GM19438 (cell line): ENCODE measurements at regions not wholly inside any gene's neighbourhood (a gene's known extent, or its start where the extent isn't known, plus 50 kb on each side); places are given as distances from the start of the nearest gene placed in this dataset.
"Not testable (repeated sequence)": the region's sequence is repeated elsewhere in the genome, so short reads cannot be mapped to it uniquely, and the experiment has no call there.

Source experiments
- ATAC-seq: cut with Tn5 transposase; IDR thresholded peaks from one replicate; pipeline ENCODE4 v1.9.1; 2021; ENCODE audit warnings: low read depth; ENCODE audit not compliant: unreplicated experiment

DNA sequence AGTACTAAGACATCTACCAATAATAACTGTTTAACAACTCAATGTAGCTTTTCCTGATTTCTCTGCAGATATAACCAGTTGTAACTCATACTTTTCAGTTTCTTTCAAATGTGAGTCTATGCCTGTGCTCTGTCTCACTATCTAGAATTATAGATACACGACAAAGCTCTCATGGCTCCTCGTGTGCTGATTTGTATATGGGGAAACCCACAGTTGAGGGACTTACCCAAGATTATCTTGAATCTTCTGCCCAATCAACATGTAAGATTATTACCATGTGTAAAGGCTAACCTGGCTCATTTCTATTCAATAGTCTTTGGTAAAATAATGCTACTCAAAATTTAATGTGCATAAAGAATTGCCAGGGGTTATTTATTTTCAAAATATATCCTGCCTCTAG is 554.4 kb downstream of the FBXO15 start:
- ATAC-seq = no peak

GRCh38 chr18:73590950-73591349 is 556.7 kb downstream of the FBXO15 start:
- no peak for ATAC-seq

DNA sequence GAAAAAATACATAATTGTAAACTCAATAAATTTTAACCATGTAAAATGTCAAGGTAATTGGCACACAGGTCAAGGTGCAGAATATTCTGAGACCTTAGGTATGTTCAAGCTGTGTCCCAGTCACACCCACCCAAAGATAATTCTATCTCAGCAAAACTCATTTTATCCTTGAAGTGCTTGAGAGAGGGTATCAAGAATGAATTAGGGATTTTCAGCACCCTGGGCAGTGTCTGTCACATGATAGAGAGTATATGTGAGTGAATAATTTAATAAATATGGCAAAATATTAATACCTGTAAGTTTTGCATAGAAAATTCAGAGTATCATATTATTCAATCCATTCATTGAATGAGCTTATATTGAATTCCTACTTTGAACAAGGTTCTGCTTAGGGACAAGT is 567.9 kb downstream of the FBXO15 start:
- ATAC-seq = no peak

- ATAC-seq = no peak
These were observed 570.3 kb downstream of the FBXO15 start for GRCh38 chr18:73577365-73577764.

- no peak for ATAC-seq
These were observed 583.6 kb downstream of the FBXO15 start for GRCh38 chr18:73563901-73564472.

DNA sequence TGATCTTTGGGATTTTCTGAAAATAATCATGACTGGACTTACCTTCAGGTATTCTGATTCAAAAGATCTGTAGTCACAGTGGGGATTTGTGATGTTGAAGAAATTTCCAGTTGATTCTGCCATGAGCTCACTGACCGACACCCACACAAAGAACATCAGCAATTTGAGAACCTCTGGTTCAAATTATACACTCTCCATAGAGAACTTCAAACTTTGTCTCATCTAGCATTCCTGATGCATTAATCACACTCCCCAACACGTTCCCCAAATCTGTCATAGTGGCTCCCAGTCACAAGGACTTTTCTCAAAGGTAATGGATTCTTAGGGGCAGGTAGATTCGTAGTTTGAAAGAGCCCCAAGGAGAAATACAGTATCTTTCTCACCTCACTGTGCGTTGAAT is 584.3 kb downstream of the FBXO15 start:
- ATAC-seq = no peak

DNA sequence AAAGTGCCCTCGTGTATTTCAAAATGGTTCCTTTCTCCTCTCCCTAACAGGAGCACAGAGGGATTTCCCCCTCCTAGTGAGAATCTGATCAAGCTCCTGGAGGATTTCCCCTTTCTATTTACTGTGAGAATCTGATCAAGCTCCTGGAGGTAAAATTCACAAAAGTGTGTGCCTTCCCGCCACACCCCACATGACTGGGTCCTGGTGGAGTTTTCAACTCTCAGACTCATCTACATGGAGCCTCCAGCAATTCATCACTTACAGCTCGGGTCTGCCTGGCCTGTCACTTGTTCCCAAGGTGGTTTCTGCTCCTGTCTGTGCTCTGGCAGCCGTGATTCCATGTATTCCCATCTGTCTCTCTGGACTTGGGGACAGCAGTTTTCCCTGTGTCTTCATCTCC is 590.7 kb downstream of the FBXO15 start:
- no peak for ATAC-seq

- no peak for ATAC-seq
These were observed 595.5 kb downstream of the FBXO15 start for GRCh38 chr18:73552171-73552570.

DNA sequence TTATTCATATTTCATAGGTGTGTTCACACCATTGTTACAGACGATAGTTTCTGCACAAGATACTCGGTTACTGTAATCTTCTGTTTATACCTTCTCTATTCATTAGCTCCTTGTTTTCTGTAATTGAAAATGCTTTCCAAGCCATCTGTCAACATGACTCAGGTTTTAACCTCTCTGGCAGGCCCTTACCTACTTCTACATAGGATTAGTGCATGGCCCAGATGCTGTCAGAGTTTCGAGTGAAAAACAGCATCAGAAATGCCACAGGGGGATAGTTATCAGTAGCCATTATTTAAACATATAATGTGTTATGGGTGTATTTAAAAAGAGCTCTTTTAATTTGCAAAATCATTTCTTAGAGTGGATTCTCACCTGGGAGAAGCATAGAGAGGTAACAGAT is 596.4 kb downstream of the FBXO15 start:
- no peak for ATAC-seq

DNA sequence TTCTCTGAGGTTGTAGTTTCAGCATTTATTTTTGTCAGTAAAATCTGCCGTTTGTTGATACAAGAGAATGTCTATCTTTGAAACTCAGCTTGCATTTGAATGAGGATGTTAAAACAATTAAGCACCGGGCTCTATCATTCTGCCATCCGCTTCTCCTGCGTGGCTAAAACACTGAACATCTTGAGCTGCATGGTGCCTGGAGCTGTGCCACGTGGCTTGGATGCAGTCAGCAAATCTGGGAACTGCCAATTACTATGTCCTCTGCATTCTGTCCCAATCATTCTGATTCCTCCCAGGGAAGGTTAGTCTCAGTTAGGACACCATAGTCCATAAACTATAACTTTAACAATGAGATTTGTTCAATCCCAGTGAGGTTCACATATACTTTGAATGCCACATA is 598.4 kb downstream of the FBXO15 start:
- ATAC-seq = no peak

- no peak for ATAC-seq
These were observed 602.2 kb downstream of the FBXO15 start for GRCh38 chr18:73545472-73545871.

GRCh38 chr18:73544617-73545016 is 603.0 kb downstream of the FBXO15 start:
- no peak for ATAC-seq

DNA sequence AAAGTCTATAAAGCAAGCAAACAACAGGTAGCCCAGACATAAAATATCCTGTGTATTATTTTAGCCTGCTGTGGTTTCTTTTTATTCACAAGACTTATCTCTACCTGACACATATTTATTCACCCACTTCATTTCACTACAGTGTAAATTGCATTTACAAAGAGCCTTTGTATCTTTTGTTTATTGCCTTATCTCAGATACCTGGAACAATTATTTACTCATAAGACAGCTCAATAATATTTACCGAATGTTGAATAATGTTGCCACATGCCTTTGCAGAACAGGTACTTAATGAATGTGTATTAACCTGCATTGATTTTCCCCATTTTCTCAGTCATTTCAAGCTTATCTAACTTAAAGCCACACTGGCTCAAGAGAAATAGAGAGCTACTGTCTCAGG is 603.6 kb downstream of the FBXO15 start:
- no peak for ATAC-seq

- no peak for ATAC-seq
These were observed 611.6 kb downstream of the FBXO15 start for GRCh38 chr18:73535990-73536389.

DNA sequence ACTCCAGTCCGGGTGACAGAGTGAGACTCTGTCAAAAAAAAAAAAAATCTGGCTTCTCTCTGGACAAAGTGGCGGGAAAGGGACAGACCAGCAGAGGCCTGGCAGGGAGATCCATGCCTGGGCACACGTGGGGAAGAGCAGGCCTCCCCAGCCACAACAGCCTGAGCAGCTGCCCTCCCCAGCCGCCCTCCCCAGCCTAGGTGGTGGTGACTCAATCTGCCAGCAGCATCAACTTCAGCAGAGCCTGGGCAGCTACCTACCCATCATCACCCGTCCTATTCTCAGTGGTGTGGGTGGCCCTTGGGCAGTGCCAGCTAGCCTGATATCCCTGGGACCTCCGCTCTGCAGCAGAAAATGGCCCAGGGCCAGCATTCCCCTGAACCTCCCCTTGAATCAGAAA is 612.4 kb downstream of the FBXO15 start:
- ATAC-seq = no peak

DNA sequence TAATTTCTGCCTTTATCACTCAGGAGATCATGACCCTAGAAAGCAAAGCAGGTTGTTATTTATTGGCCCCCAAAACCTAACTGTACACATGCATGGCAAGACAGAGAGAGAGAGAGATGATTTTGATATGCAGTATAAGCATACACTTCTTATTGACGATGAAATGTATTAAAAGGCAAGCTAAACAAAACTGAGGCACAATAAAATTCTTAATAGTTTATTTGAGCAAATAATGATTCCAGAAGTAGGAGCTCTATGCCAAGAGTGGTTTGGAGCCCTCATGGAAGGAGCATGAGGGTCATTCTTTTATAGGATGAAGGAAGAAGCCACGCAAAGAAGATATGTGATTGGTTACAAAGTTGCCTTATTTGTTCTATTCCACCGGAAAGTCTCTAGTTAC is 616.0 kb downstream of the FBXO15 start:
- ATAC-seq = no peak

- no peak for ATAC-seq
These were observed 619.6 kb downstream of the FBXO15 start for GRCh38 chr18:73528066-73528465.

DNA sequence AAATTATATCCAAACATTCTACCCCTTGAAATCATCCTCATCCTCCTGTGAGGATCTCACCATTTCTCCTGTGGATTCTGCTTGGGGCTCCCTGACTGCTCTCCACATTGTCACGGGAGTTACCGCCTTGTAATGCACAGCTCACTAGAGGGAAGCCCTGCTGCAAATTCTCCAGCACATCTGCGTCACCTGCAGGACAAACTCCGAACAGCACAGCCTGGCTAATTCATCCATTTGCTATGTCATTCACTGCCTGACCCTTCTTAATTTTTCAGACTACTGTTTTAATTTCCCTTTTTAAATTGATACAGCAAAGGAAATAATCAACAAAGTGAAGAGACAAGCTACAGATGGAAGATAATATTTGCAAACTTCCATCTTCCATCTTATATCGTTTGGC is 627.4 kb downstream of the FBXO15 start:
- ATAC-seq = no peak

DNA sequence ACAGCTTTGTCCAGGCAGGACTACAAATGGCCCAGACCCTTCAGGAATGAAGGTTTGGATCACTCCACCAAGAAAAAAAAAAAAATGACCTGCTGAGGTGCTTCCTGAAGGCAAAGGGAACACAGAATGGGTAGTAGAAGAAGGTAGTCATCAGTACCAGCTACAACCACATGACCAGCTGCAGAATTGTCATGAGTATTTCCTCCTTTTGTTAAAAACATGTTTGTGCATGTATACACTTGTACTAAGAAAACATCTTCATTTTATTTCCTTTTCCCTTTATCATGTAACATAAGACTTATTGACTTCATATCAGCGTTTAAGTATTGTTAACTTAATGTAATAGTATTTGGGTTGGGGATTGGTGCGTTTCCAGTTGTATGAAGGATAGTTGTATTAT is 631.6 kb downstream of the FBXO15 start:
- ATAC-seq = not testable (repeated sequence)

DNA sequence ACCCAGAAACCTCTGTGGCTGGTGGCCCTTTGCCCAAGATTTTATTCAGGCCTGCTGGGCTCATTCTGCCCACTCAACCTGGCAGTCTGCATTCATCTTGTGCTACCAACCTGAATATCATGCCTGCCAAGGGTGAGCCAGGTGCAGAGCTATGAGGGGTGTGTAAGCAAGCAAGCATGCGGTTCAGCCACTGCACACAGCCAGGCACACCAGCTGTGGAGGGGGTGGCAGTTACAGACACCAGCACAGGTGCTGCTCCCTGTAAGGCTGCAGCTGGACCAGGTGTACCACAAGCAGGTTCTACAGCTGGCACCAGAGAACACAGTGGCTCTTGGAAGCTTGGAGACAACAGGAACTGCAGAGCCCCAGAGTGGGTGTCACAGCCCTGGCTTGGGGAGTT is 633.2 kb downstream of the FBXO15 start:
- ATAC-seq = no peak

- ATAC-seq = no peak
These were observed 635.7 kb downstream of the FBXO15 start for GRCh38 chr18:73511771-73512503.

DNA sequence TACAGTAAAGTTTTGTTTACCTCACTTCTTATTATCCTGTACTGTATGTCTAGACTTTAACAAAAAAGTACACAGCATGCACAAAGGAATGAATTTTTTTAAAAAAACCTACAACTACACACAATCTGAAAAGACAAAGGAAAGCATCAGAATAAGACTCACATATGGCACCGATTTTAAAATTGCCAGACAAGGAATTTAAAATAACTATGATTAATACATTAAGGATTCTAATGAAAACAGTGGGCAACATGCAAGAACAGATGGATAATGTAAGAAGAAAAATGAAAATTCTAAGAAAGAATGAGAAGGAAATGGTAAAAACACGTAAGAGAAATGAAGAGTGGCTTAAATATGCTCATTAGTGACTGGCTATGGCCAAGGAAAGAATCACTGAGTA is 638.2 kb downstream of the FBXO15 start:
- no peak for ATAC-seq

GRCh38 chr18:73503326-73503725 is 635.5 kb upstream of the NETO1 start:
- ATAC-seq = no peak
